NCI-H1694 treated with DMSO at 0.1 percent for 48 hours (cell line): ENCODE measurements at regions not wholly inside any gene's neighbourhood (a gene's known extent, or its start where the extent isn't known, plus 50 kb on each side); places are given as distances from the start of the nearest gene placed in this dataset.
"Not testable (repeated sequence)": the region's sequence is repeated elsewhere in the genome, so short reads cannot be mapped to it uniquely, and the experiment has no call there.

ENCODE experiments used
- DNase-seq: peaks from one replicate; lab custom pipeline; 2025; lab: John Stamatoyannopoulos, UW

- DNase-seq: no peak
These were observed 304.2 kb downstream of the DNAH5 start for GRCh38 chr5:13640270-13640669.

GRCh38 chr5:13632676-13633075 lies 311.8 kb downstream of the DNAH5 start:
- no peak for DNase-seq

- no peak for DNase-seq
These were observed 315.3 kb downstream of the DNAH5 start for GRCh38 chr5:13629218-13629617.

- DNase-seq: no peak
These were observed 316.6 kb downstream of the DNAH5 start for GRCh38 chr5:13627673-13628454.

GRCh38 chr5:13625616-13626198 lies 318.8 kb downstream of the DNAH5 start:
- DNase-seq: no peak

GRCh38 chr5:13624283-13625074 lies 320.0 kb downstream of the DNAH5 start:
- no peak for DNase-seq

- DNase-seq: no peak
These were observed 330.9 kb downstream of the DNAH5 start for GRCh38 chr5:13613621-13614020.

GRCh38 chr5:13611604-13612003 lies 332.9 kb downstream of the DNAH5 start:
- no peak for DNase-seq

GRCh38 chr5:13609504-13609903 lies 335.0 kb downstream of the DNAH5 start:
- no peak for DNase-seq

GRCh38 chr5:13606051-13606450 lies 338.4 kb downstream of the DNAH5 start:
- no peak for DNase-seq

- DNase-seq: no peak
These were observed 343.4 kb downstream of the DNAH5 start for GRCh38 chr5:13601112-13601511.

GRCh38 chr5:13595978-13596377 lies 348.5 kb downstream of the DNAH5 start:
- DNase-seq: no peak

GRCh38 chr5:13591621-13592020 lies 352.9 kb downstream of the DNAH5 start:
- no peak for DNase-seq

GRCh38 chr5:13585324-13585723 lies 359.2 kb downstream of the DNAH5 start:
- DNase-seq: no peak

- DNase-seq: no peak
These were observed 362.6 kb downstream of the DNAH5 start for GRCh38 chr5:13581914-13582313.

- DNase-seq: no peak
These were observed 363.4 kb downstream of the DNAH5 start for GRCh38 chr5:13581132-13581531.

- DNase-seq: no peak
These were observed 364.4 kb downstream of the DNAH5 start for GRCh38 chr5:13580058-13580457.

GRCh38 chr5:13579091-13579490 lies 365.4 kb downstream of the DNAH5 start:
- DNase-seq: not testable (repeated sequence)

- not testable (repeated sequence) for DNase-seq
These were observed 366.0 kb downstream of the DNAH5 start for GRCh38 chr5:13578311-13579039.

- DNase-seq: no peak
These were observed 369.9 kb downstream of the DNAH5 start for GRCh38 chr5:13574574-13574973.

GRCh38 chr5:13572163-13572562 lies 372.3 kb downstream of the DNAH5 start:
- DNase-seq: no peak

GRCh38 chr5:13569090-13569715 lies 375.3 kb downstream of the DNAH5 start:
- DNase-seq: no peak
